ENCODE measurements at regions not wholly inside any gene's neighbourhood (a gene's known extent, or its start where the extent isn't known, plus 50 kb on each side); places are given as distances from the start of the nearest gene placed in this dataset.

DNA sequence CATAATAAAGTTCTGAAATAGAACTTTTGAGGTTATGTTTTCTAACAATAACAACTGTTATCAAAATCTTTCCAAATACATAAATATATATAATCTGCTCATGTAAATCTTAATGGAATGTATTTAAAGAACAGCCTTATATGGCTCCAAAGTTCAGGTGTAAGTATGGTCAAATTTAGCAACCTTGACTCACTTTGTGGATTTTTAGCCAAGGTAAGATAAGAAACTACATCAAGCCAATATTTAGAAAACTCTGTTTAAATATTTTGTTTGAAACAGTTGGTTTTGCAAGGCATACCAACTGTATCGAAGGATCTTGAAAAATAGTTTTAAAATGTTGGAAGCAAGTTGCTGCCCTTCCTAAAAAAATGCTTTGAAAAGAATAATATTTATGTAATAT is 228.9 kb upstream of the SEMA3D start:
- H3K27me3 ChIP-seq (ENCODE audit: control insufficient read depth in 4 of 4, insufficient read depth in 4 of 4, low read length in 3 of 4) = no peaks in the 10 kb centered on the region
- H3K4me3 ChIP-seq (ENCODE audit: low read depth in 1 of 3, low read length in 3 of 3) = no peak overlapping the region
- H3K9ac ChIP-seq (ENCODE audit: low read depth in 1 of 2, low read length in 2 of 2) = no peak overlapping the region
- H3K4me1 ChIP-seq (ENCODE audit: control insufficient read depth in 4 of 4, insufficient read depth in 4 of 4, low read length in 3 of 4) = no peaks in the 10 kb centered on the region
- 33% methylated on average over 1 of the region's 1 CpG for WGBS
- no peak for DNase-seq (ENCODE audit: low spot score)
- H3K9me3 ChIP-seq (ENCODE audit: control insufficient read depth in 4 of 4, low read length in 3 of 4) = no peaks in the 10 kb centered on the region
- H3K36me3 ChIP-seq (ENCODE audit: control insufficient read depth in 4 of 4, insufficient read depth in 3 of 4, low read depth in 1 of 4, low read length in 3 of 4) = no peaks in the 10 kb centered on the region
- H3K27ac ChIP-seq (ENCODE audit: low read depth in 1 of 2, low read length in 2 of 2) = no peak overlapping the region
- no peak for TF ChIP-seq RXRA (IDR thresholded peaks at IDR 0.05)

DNA sequence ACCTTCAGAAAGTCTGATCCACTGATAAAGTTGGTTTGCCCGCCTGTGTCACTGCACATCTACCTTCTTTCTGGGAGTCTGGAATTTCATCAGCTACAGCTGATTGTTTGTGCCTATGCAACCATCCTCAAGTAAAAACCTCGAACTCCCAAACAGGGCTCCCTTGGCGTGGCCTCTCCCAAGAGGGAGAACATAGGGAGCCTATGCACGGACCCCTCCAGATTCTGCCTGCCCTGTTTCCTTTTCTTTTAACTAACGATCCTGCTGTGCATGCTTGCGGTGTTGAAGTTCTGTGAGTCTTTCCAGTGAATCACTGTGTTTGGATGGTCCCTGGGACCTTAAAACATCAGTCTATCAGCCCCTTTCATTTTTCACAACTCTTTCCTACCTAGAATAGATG is 226.9 kb upstream of the SEMA3D start:
- H3K27ac ChIP-seq (ENCODE audit: low read depth in 1 of 2, low read length in 2 of 2) = no peak overlapping the region
- no peaks in the 10 kb centered on the region for H3K9me3 ChIP-seq (ENCODE audit: control insufficient read depth in 4 of 4, low read length in 3 of 4)
- WGBS = 80% methylated on average over 6 of the region's 6 CpGs
- TF ChIP-seq RAD21 (IDR thresholded peaks at IDR 0.05) (no peak), SP1 (IDR thresholded peaks at IDR 0.05) (no peak), ATF3 (IDR thresholded peaks at IDR 0.05) (no peak), EGR1 (IDR thresholded peaks at IDR 0.05; ENCODE audit: low read depth in 2 of 2) (no peak), NR2F2 (IDR thresholded peaks at IDR 0.05) (no peak)
- TF ChIP-seq, protein P1, sequence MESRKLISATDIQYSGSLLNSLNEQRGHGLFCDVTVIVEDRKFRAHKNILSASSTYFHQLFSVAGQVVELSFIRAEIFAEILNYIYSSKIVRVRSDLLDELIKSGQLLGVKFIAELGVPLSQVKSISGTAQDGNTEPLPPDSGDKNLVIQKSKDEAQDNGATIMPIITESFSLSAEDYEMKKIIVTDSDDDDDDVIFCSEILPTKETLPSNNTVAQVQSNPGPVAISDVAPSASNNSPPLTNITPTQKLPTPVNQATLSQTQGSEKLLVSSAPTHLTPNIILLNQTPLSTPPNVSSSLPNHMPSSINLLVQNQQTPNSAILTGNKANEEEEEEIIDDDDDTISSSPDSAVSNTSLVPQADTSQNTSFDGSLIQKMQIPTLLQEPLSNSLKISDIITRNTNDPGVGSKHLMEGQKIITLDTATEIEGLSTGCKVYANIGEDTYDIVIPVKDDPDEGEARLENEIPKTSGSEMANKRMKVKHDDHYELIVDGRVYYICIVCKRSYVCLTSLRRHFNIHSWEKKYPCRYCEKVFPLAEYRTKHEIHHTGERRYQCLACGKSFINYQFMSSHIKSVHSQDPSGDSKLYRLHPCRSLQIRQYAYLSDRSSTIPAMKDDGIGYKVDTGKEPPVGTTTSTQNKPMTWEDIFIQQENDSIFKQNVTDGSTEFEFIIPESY (IDR thresholded peaks at IDR 0.05) = no peak
- TF ChIP-seq, protein P2, sequence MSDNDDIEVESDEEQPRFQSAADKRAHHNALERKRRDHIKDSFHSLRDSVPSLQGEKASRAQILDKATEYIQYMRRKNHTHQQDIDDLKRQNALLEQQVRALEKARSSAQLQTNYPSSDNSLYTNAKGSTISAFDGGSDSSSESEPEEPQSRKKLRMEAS (IDR thresholded peaks at IDR 0.05) = no peak
- no peaks in the 10 kb centered on the region for H3K27me3 ChIP-seq (ENCODE audit: control insufficient read depth in 4 of 4, insufficient read depth in 4 of 4, low read length in 3 of 4)
- no peak overlapping the region for H3K4me3 ChIP-seq (ENCODE audit: low read depth in 1 of 3, low read length in 3 of 3)
- H3K4me1 ChIP-seq (ENCODE audit: control insufficient read depth in 4 of 4, insufficient read depth in 4 of 4, low read length in 3 of 4) = no peaks in the 10 kb centered on the region
- no peaks in the 10 kb centered on the region for H3K36me3 ChIP-seq (ENCODE audit: control insufficient read depth in 4 of 4, insufficient read depth in 3 of 4, low read depth in 1 of 4, low read length in 3 of 4)
- no peak overlapping the region for H3K9ac ChIP-seq (ENCODE audit: low read depth in 1 of 2, low read length in 2 of 2)
- DNase-seq (ENCODE audit: low spot score) = no peak

GRCh38 chr7:85412912-85413311 is 226.1 kb upstream of the SEMA3D start:
- Histone ChIP-seq H3K27me3 (ENCODE audit: control insufficient read depth in 4 of 4, insufficient read depth in 4 of 4, low read length in 3 of 4) (no peaks in the 10 kb centered on the region), H3K4me3 (ENCODE audit: low read depth in 1 of 3, low read length in 3 of 3) (no peak overlapping the region), H3K36me3 (ENCODE audit: control insufficient read depth in 4 of 4, insufficient read depth in 3 of 4, low read depth in 1 of 4, low read length in 3 of 4) (no peaks in the 10 kb centered on the region), H3K9ac (ENCODE audit: low read depth in 1 of 2, low read length in 2 of 2) (no peak overlapping the region), H3K4me1 (ENCODE audit: control insufficient read depth in 4 of 4, insufficient read depth in 4 of 4, low read length in 3 of 4) (no peaks in the 10 kb centered on the region), H3K9me3 (ENCODE audit: control insufficient read depth in 4 of 4, low read length in 3 of 4) (no peaks in the 10 kb centered on the region), H3K27ac (ENCODE audit: low read depth in 1 of 2, low read length in 2 of 2) (no peak overlapping the region)
- WGBS = 77% methylated on average over 3 of the region's 3 CpGs
- TF ChIP-seq NR2F2 (IDR thresholded peaks at IDR 0.05) (no peak), ATF3 (IDR thresholded peaks at IDR 0.05) (no peak), CTCF (IDR thresholded peaks at IDR 0.05; ENCODE audit: low read depth, low read length, missing input control) (no peak), SP1 (IDR thresholded peaks at IDR 0.05) (no peak), RXRA (IDR thresholded peaks at IDR 0.05) (no peak), RAD21 (IDR thresholded peaks at IDR 0.05) (no peak), HNF4G (IDR thresholded peaks at IDR 0.05) (no peak), EGR1 (IDR thresholded peaks at IDR 0.05; ENCODE audit: low read depth in 2 of 2) (no peak), HNF4A (conservative IDR thresholded peaks at IDR 0.05) (no peak), YY1 (IDR thresholded peaks at IDR 0.05) (no peak), FOXA2 (IDR thresholded peaks at IDR 0.05) (no peak), GABPA (IDR thresholded peaks at IDR 0.05 in 1 of 2, conservative IDR thresholded peaks at IDR 0.05 in 1 of 2) (no peak)
- TF ChIP-seq, protein P1 (IDR thresholded peaks at IDR 0.05) = no peak
- TF ChIP-seq, protein P3, sequence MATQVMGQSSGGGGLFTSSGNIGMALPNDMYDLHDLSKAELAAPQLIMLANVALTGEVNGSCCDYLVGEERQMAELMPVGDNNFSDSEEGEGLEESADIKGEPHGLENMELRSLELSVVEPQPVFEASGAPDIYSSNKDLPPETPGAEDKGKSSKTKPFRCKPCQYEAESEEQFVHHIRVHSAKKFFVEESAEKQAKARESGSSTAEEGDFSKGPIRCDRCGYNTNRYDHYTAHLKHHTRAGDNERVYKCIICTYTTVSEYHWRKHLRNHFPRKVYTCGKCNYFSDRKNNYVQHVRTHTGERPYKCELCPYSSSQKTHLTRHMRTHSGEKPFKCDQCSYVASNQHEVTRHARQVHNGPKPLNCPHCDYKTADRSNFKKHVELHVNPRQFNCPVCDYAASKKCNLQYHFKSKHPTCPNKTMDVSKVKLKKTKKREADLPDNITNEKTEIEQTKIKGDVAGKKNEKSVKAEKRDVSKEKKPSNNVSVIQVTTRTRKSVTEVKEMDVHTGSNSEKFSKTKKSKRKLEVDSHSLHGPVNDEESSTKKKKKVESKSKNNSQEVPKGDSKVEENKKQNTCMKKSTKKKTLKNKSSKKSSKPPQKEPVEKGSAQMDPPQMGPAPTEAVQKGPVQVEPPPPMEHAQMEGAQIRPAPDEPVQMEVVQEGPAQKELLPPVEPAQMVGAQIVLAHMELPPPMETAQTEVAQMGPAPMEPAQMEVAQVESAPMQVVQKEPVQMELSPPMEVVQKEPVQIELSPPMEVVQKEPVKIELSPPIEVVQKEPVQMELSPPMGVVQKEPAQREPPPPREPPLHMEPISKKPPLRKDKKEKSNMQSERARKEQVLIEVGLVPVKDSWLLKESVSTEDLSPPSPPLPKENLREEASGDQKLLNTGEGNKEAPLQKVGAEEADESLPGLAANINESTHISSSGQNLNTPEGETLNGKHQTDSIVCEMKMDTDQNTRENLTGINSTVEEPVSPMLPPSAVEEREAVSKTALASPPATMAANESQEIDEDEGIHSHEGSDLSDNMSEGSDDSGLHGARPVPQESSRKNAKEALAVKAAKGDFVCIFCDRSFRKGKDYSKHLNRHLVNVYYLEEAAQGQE (IDR thresholded peaks at IDR 0.05) = no peak
- TF ChIP-seq, protein P2 (IDR thresholded peaks at IDR 0.05) = no peak
- no peak for DNase-seq (ENCODE audit: low spot score)

All from liver (tissue), 8 donors.